EL (cell line): ENCODE measurements at regions not wholly inside any gene's neighbourhood (a gene's known extent, or its start where the extent isn't known, plus 50 kb on each side); places are given as distances from the start of the nearest gene placed in this dataset.
"Not testable (repeated sequence)": the region's sequence is repeated elsewhere in the genome, so short reads cannot be mapped to it uniquely, and the experiment has no call there.

ENCODE experiments used
- DNase-seq: peaks from one replicate; pipeline ENCODE4 v3.0.0-alpha.2; 2016

- DNase-seq, result no peak
These were observed 89.6 kb upstream of the LHX5 start for GRCh38 chr12:113561068-113561780.

- no peak for DNase-seq
These were observed 87.8 kb upstream of the LHX5 start for GRCh38 chr12:113559466-113559865.

- DNase-seq, result peak; percentile 76
These were observed 83.6 kb upstream of the LHX5 start for GRCh38 chr12:113555226-113555625.

GRCh38 chr12:113552760-113553159 lies 81.1 kb upstream of the LHX5 start:
- no peak for DNase-seq

GRCh38 chr12:113551563-113551962 lies 79.9 kb upstream of the LHX5 start:
- no peak for DNase-seq

GRCh38 chr12:113548467-113548866 lies 76.8 kb upstream of the LHX5 start:
- no peak for DNase-seq

GRCh38 chr12:113546916-113547863 lies 75.5 kb upstream of the LHX5 start:
- no peak for DNase-seq

- DNase-seq, result peak; percentile 3
These were observed 66.0 kb upstream of the LHX5 start for GRCh38 chr12:113537751-113538087.

GRCh38 chr12:113537046-113537750 lies 65.5 kb upstream of the LHX5 start:
- DNase-seq, result no peak

- no peak for DNase-seq
These were observed 63.4 kb upstream of the LHX5 start for GRCh38 chr12:113535100-113535499.

- DNase-seq, result no peak
These were observed 62.9 kb upstream of the LHX5 start for GRCh38 chr12:113534555-113534954.

- DNase-seq, result no peak
These were observed 62.2 kb upstream of the LHX5 start for GRCh38 chr12:113533842-113534375.

GRCh38 chr12:113532292-113532691 lies 60.6 kb upstream of the LHX5 start:
- no peak for DNase-seq

- not testable (repeated sequence) for DNase-seq
These were observed 59.4 kb upstream of the LHX5 start for GRCh38 chr12:113531073-113531472.

- DNase-seq, result no peak
These were observed 57.1 kb upstream of the LHX5 start for GRCh38 chr12:113528606-113529293.

- no peak for DNase-seq
These were observed 53.4 kb upstream of the LHX5 start for GRCh38 chr12:113525066-113525465.

- DNase-seq, result no peak
These were observed 52.8 kb upstream of the LHX5 start for GRCh38 chr12:113524495-113524894.

- no peak for DNase-seq
These were observed 50.0 kb upstream of the LHX5 start for GRCh38 chr12:113521708-113522107.
